ENCODE measurements at regions not wholly inside any gene's neighbourhood (a gene's known extent, or its start where the extent isn't known, plus 50 kb on each side); places are given as distances from the start of the nearest gene placed in this dataset.

- Mint-ChIP-seq H3K4me3 (ENCODE audit: low read depth) (no peak overlapping the region), H3K9me3 (ENCODE audit: low read depth) (no peaks in the 10 kb centered on the region), H3K27me3 (peaks cover 30% of the 10 kb centered on the region), H3K27ac (no peak overlapping the region), H3K4me1 (ENCODE audit: low read depth) (peaks cover 2% of the 10 kb centered on the region), H3K36me3 (ENCODE audit: insufficient read depth) (no peaks in the 10 kb centered on the region)
- DNase-seq (ENCODE audit: low spot score, unreplicated experiment): no peak
- peak; percentile 75 for TF ChIP-seq CTCF (IDR thresholded peaks at IDR 0.05; ENCODE audit: unreplicated experiment)
These were observed 136.3 kb upstream of the ZNF184 start for GRCh38 chr6:27608916-27609883.

GRCh38 chr6:27605401-27606342 is 132.8 kb upstream of the ZNF184 start:
- peaks cover 49% of the 10 kb centered on the region for H3K27me3 Mint-ChIP-seq
- H3K9me3 Mint-ChIP-seq (ENCODE audit: low read depth): no peaks in the 10 kb centered on the region
- no peak for DNase-seq (ENCODE audit: low spot score, unreplicated experiment)
- TF ChIP-seq CTCF (IDR thresholded peaks at IDR 0.05; ENCODE audit: unreplicated experiment): no peak
- H3K4me3 Mint-ChIP-seq (ENCODE audit: low read depth): peak overlapping the region; percentile 70
- H3K4me1 Mint-ChIP-seq (ENCODE audit: low read depth): peaks cover 4% of the 10 kb centered on the region
- H3K27ac Mint-ChIP-seq: peak overlapping the region; percentile 95
- H3K36me3 Mint-ChIP-seq (ENCODE audit: insufficient read depth): no peaks in the 10 kb centered on the region

DNA sequence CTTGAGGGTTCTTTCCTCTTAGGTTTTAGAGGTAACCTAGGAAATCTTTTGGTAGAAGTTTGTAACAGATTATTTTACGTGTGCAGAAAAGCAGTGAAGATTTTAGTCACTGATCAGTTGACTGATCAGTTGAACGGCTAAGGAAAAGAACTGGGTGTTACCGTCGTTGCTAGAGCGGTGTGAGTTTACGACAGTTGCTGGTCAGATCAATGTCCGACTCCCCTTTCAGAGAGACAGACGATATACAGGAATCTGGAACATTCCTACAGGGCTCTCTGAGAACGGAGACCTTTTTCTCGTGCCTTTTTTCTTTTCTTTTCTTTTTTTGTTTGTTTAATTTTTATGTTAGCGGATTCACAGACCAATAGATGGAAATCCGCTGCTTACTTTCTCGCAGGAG is 132.1 kb upstream of the ZNF184 start:
- no peaks in the 10 kb centered on the region for H3K36me3 Mint-ChIP-seq (ENCODE audit: insufficient read depth)
- TF ChIP-seq CTCF (IDR thresholded peaks at IDR 0.05; ENCODE audit: unreplicated experiment): no peak
- peaks cover 4% of the 10 kb centered on the region for H3K4me1 Mint-ChIP-seq (ENCODE audit: low read depth)
- H3K27me3 Mint-ChIP-seq: peaks cover 55% of the 10 kb centered on the region
- peak overlapping the region; percentile 95 for H3K27ac Mint-ChIP-seq
- DNase-seq (ENCODE audit: low spot score, unreplicated experiment): no peak
- H3K4me3 Mint-ChIP-seq (ENCODE audit: low read depth): peak overlapping the region; percentile 70
- H3K9me3 Mint-ChIP-seq (ENCODE audit: low read depth): no peaks in the 10 kb centered on the region

- H3K4me1 Mint-ChIP-seq (ENCODE audit: low read depth): peaks cover 4% of the 10 kb centered on the region
- H3K27me3 Mint-ChIP-seq: peaks cover 80% of the 10 kb centered on the region
- H3K27ac Mint-ChIP-seq: no peak overlapping the region
- DNase-seq (ENCODE audit: low spot score, unreplicated experiment): no peak
- H3K4me3 Mint-ChIP-seq (ENCODE audit: low read depth): peak overlapping the region; percentile 67
- TF ChIP-seq CTCF (IDR thresholded peaks at IDR 0.05; ENCODE audit: unreplicated experiment): no peak
- no peaks in the 10 kb centered on the region for H3K9me3 Mint-ChIP-seq (ENCODE audit: low read depth)
- H3K36me3 Mint-ChIP-seq (ENCODE audit: insufficient read depth): no peaks in the 10 kb centered on the region
These were observed 128.9 kb upstream of the ZNF184 start for GRCh38 chr6:27601668-27602254.

Measured in progenitor cell of endocrine pancreas (in vitro differentiated cells).